ENCODE measurements at regions not wholly inside any gene's neighbourhood (a gene's known extent, or its start where the extent isn't known, plus 50 kb on each side); places are given as distances from the start of the nearest gene placed in this dataset.

- no peak overlapping the region for H3K4me2 ChIP-seq (ENCODE audit: low read length)
Measured at GRCh38 chr3:44001072-44001471, 240.6 kb upstream of the TOPAZ1 start.

GRCh38 chr3:44003801-44004200 lies 237.9 kb upstream of the TOPAZ1 start:
- no peaks in the 10 kb centered on the region for H3K36me3 ChIP-seq (ENCODE audit: insufficient read depth, low read length)
- H3K9me3 ChIP-seq (ENCODE audit: low read length), result peaks cover 4% of the 10 kb centered on the region
- TF ChIP-seq MXI1 (conservative IDR thresholded peaks at IDR 0.05; ENCODE audit: poor library complexity, severe bottlenecking), result no peak
- TF ChIP-seq TAF1 (IDR thresholded peaks at IDR 0.05; ENCODE audit: low read depth), result no peak
- no peak for TF ChIP-seq CTCF (IDR thresholded peaks at IDR 0.05; ENCODE audit: poor library complexity, severe bottlenecking)
- TF ChIP-seq EZH2 (IDR thresholded peaks at IDR 0.05; ENCODE audit: borderline replicate concordance, insufficient read depth, low read length, poor library complexity, severe bottlenecking), result no peak
- no peak for TF ChIP-seq EP300 (conservative IDR thresholded peaks at IDR 0.05; ENCODE audit: poor library complexity, severe bottlenecking)
- no peak for TF ChIP-seq RAD21 (conservative IDR thresholded peaks at IDR 0.05)
- TF ChIP-seq SMC3 (conservative IDR thresholded peaks at IDR 0.05; ENCODE audit: poor library complexity), result no peak
- no peak for TF ChIP-seq POLR2AphosphoS5 (IDR thresholded peaks at IDR 0.05)
- TF ChIP-seq REST (IDR thresholded peaks at IDR 0.05; ENCODE audit: borderline replicate concordance), result no peak
- no peak overlapping the region for H3K4me3 ChIP-seq (ENCODE audit: low read length)
- H3K79me2 ChIP-seq (replicated peaks; ENCODE audit: insufficient read depth, low read length), result no peaks in the 10 kb centered on the region
- H3K27me3 ChIP-seq (ENCODE audit: insufficient read depth, low read depth, low read length), result peaks cover 26% of the 10 kb centered on the region
- no peaks in the 10 kb centered on the region for H4K20me1 ChIP-seq (ENCODE audit: insufficient read depth)
- H3K27ac ChIP-seq (ENCODE audit: low read length), result no peak overlapping the region
- H3K9me2 ChIP-seq (ENCODE audit: insufficient read depth, low read length), result no peaks in the 10 kb centered on the region
- H3F3A ChIP-seq (ENCODE audit: insufficient read depth, low read length, poor library complexity, severe bottlenecking), result no peaks in the 10 kb centered on the region
- H2AFZ ChIP-seq (ENCODE audit: low read depth, low read length), result no peak overlapping the region
- H3K4me2 ChIP-seq (ENCODE audit: low read length), result no peak overlapping the region
- H3K9ac ChIP-seq (ENCODE audit: low read length), result no peak overlapping the region

More at GRCh38 chr3:44001072-44001471, 240.6 kb upstream of the TOPAZ1 start:
- H3K27me3 ChIP-seq (ENCODE audit: insufficient read depth, low read depth, low read length), result peaks cover 53% of the 10 kb centered on the region
- H3K36me3 ChIP-seq (ENCODE audit: insufficient read depth, low read length), result no peaks in the 10 kb centered on the region
- H2AFZ ChIP-seq (ENCODE audit: low read depth, low read length), result no peak overlapping the region
- H3K79me2 ChIP-seq (replicated peaks; ENCODE audit: insufficient read depth, low read length), result no peaks in the 10 kb centered on the region
- peaks cover 4% of the 10 kb centered on the region for H3K9me3 ChIP-seq (ENCODE audit: low read length)
- TF ChIP-seq POLR2AphosphoS5 (IDR thresholded peaks at IDR 0.05) (no peak), EP300 (conservative IDR thresholded peaks at IDR 0.05; ENCODE audit: poor library complexity, severe bottlenecking) (no peak), MXI1 (conservative IDR thresholded peaks at IDR 0.05; ENCODE audit: poor library complexity, severe bottlenecking) (no peak), TAF1 (IDR thresholded peaks at IDR 0.05; ENCODE audit: low read depth) (no peak), EZH2 (IDR thresholded peaks at IDR 0.05; ENCODE audit: borderline replicate concordance, insufficient read depth, low read length, poor library complexity, severe bottlenecking) (no peak), RAD21 (conservative IDR thresholded peaks at IDR 0.05) (no peak), CTCF (IDR thresholded peaks at IDR 0.05; ENCODE audit: poor library complexity, severe bottlenecking) (no peak)
- no peak overlapping the region for H3K9ac ChIP-seq (ENCODE audit: low read length)
- H3F3A ChIP-seq (ENCODE audit: insufficient read depth, low read length, poor library complexity, severe bottlenecking), result no peaks in the 10 kb centered on the region
- H3K9me2 ChIP-seq (ENCODE audit: insufficient read depth, low read length), result no peaks in the 10 kb centered on the region
- no peaks in the 10 kb centered on the region for H4K20me1 ChIP-seq (ENCODE audit: insufficient read depth)
- H3K27ac ChIP-seq (ENCODE audit: low read length), result no peak overlapping the region
- no peak overlapping the region for H3K4me3 ChIP-seq (ENCODE audit: low read length)

Data from neural cell (in vitro differentiated cells).